GM19452 (cell line): ENCODE measurements at regions not wholly inside any gene's neighbourhood (a gene's known extent, or its start where the extent isn't known, plus 50 kb on each side); places are given as distances from the start of the nearest gene placed in this dataset.
"Not testable (repeated sequence)": the region's sequence is repeated elsewhere in the genome, so short reads cannot be mapped to it uniquely, and the experiment has no call there.

Experiments used
- ATAC-seq: cut with Tn5 transposase; IDR thresholded peaks from one replicate; pipeline ENCODE4 v1.9.1; 2021; ENCODE audit not compliant: unreplicated experiment

DNA sequence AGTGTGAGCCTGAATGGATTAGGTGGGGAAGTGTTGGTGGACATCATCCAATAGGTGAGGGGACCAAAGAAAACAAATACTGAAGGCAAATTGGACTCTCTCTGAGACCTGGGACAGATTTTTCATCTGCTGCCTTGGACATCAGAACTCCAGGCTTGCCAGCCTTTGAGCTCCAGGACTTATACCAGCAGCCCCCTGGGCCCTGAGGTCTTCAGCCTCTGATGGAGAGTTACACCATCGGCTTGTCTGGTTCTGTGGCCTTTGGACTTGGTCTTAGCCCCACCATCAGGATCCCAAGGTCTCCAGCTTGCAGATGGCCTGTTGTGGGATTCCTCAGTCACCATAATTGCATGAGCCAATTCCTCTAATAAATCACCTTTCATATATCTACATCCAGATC, 80.8 kb upstream of the SLC8A3 start:
- ATAC-seq, result no peak

DNA sequence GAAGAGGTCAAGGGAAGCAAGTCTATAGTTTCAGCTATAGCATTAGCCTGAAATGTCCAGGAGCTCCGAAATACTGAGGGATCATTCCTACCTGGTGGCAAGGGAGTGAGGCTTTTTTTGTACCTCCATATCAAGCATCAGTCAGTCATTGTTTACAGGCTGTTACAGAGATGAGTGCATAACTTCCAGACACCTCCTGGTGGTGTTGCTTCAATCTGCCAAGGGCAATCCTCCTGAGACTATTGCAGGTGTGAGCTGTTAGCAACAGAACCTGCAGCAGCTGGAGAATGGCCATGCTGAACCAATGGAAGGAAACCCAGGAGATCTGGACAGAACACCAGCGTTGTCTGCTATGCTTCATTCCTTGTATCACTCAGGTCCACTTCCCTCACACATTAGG, 80.0 kb upstream of the SLC8A3 start:
- no peak for ATAC-seq

DNA sequence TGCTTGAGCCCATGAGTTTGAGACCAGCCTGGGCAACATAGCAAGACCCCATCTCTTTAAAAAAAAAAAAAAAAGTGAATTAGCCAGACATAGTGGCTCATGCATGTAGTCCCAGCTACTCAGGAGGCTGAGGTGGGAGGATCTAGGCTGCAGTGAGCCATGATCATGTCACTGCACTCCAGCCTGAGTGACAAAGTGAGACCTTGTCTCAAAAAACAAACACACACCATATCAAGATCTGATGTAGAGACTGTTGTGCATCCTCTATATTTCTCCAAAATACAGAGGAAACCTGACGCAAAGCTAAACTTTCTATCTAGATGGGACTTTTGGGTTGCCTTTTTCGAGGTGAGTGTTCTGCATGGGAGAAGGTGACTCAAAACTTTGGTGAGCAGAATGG, 77.4 kb upstream of the SLC8A3 start:
- ATAC-seq, result no peak

DNA sequence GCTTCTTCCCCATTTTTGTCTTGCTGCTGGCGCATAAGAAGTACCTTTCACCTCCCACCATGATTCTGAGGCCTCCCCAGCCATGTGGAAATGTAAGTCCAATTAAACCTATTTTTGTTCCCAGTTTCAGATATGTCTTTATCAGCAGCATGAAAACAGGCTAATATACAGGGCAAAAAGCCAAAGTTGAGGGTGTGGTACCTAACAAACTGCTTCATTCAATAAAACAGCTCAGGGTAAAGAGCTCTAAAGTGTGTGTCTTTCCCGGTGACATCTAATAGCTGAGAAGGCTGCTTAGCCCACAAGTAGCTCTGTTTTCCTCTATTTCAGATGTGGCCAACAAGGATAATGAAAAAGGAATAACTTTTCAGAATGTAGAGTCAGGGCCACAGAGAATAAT, 76.7 kb upstream of the SLC8A3 start:
- ATAC-seq, result no peak

DNA sequence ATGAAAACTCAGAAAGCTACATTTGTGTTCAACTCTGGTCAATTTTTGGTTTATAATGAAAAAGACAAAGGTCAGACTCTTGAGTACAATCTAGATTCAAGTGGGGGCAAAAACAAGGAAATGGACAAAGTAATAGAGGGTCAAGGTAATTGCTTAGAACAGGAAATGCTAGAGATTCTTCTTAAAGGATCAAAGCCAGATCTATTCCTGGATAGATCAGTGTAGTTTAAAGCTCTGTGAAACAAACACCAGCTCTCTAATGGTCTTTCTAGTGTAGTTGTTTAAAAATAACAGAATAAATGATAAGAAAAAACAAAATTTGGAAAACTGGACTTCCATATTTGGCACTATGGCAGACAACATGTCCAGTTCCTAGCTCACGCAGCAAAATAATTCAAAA, 70.7 kb upstream of the SLC8A3 start:
- ATAC-seq, result no peak

DNA sequence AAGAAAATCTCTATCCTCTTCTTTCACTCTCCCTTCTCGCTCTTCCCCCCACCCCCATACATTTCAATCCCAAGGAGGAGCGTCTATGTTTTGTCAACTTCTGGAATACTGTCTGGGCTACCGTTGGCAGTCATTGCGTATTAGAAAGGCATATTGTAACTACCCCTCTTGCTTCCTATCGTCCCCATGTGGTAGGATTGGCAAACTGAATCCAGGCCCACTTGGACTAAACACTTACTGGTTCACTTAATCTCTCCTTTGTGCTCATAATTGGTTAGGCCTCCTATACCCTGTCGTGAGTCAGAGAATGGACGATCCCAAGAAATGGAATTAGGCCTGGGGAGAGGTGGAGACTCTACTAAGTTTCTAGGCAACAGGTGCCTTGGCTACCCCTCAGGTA, 68.8 kb upstream of the SLC8A3 start:
- ATAC-seq, result no peak

DNA sequence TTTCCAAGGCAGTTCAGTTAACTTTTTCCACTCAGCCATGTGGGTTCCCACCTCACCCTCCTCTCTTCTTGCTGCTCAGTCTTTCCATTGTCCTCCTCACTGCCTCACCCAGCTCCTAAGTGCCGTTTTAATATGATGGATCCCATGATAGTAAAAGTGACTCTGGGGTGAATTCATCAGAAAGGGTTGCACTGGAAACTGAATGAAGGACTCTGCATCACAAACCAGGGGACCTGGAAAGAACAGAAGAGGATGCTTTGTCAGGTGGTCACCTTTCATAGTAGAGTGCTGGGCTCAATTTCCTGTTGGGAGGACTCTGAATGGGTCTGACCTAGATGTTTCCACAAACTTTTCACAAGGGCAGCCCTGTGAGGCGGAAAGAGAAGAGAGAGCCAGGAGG, 67.8 kb upstream of the SLC8A3 start:
- no peak for ATAC-seq

DNA sequence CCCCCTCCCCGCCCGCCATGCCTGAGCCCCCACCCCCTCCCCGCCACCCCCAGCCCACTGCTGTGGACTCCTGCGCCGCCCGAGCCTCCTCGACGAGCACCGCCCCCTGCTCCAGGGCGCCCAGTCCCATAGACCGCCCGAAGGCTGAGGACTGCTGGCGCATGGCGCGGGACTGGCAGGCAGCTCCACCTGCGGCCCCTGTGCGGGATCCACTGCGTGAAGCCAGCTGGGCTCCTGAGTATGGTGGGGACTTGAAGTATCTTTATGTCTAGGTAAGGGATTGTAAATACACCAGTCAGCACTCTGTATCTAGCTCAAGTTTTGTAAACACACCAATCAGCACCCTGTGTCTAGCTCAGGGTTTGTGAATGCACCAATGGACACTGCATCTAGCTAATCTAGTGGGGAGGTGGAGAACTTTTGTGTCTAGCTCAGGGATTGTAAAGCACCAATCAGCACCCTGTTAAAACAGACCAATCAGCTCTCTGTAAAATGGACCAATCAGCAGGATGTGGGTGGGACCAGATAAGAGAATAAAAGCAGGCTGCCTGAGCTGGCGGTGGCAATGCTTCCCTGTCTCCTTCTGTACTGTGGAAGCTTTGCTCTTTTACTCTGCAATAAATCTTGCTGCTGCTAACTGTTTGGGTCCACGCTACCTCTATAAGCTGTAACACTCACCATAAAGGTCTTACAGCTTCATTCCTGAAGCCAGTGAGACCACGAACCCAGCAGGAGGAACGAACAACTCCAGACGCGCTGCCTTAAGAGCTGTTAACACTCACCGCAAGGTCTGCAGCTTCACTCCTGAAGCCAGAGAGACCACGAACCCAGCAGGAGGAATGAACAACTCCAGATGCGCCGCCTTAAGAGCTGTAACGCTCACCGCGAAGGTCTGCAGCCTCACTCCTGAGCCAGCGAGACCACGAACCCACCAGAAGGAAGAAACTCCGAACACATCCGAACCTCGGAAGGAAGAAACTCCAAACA, 66.6 kb upstream of the SLC8A3 start:
- not testable (repeated sequence) for ATAC-seq

DNA sequence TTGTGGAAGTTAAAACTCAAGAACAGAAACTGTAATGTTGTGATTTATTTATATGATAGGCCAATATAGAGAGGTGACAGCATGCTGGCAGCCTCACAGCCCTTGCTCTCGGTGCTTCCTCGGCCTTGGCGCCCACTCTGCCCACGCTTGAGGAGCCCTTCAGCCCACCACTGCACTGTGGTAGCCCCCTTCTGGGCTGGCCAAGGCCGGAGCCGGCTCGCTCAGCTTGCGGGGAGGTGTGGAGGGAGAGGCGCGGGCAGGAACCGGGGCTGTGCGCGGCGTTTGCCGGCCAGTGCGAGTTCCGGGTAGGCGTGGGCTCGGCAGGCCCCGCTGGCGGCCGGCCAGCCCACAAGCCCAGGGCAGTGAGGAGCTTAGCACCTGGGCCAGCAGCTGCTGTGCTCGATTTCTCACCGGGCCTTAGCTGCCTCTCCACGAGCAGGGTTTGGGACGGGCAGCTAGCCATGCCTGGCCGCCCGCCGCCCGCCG, 65.8 kb upstream of the SLC8A3 start:
- ATAC-seq, result no peak

DNA sequence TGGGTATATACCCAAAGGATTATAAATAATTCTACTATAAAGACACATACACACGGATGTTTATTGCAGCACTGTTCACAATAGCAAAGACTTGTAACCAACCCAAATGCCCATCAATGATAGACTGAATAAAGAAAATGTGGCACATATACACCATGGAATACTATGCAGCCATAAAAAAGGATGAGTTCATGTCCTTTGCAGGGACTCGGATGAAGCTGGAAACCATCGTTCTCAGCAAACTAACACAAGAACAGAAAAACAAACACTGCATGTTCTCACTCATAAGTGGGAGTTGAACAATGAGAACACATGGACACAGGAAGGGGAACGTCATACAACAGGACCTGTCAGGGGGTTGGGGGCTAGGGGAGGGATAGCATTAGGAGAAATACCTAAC, 64.8 kb upstream of the SLC8A3 start:
- not testable (repeated sequence) for ATAC-seq

DNA sequence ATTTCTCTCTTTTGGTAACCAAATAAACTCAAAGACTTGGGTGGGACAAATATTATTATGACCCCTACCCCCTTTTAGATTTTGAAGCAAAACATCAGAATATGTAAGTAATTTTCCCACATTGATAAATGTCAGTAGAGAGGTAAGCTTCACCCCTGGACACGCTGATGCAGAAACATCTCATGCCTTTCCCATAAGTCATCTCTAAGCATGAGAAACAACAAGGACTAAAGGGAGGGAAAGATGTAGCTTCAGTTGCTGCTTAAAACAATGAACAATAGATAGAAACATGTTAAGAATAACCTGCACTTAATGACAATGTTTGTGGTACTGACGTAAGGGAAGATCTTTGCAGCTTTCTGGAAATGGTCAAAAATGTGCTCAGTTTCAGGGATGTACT, 56.3 kb upstream of the SLC8A3 start:
- ATAC-seq, result no peak

DNA sequence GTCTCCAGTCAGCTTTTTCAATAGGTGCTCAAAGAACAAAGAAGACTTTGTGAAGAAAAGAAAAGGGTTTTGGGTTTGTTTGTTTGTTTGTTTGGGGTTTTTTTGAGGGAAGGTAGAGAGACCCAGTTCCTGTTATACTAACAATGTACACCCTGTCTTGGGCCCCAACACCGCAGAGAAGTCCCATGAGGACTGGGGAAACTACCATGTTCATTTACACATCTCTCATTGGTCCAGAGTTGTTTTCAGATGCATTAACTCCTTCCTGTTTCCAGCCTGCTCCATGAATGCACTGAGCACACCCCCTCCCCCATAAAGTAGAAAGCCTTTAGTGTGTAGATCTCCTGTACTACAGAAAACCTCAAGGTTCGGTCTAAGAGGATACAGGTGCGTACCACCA, 51.1 kb upstream of the SLC8A3 start:
- peak; percentile 61 for ATAC-seq

DNA sequence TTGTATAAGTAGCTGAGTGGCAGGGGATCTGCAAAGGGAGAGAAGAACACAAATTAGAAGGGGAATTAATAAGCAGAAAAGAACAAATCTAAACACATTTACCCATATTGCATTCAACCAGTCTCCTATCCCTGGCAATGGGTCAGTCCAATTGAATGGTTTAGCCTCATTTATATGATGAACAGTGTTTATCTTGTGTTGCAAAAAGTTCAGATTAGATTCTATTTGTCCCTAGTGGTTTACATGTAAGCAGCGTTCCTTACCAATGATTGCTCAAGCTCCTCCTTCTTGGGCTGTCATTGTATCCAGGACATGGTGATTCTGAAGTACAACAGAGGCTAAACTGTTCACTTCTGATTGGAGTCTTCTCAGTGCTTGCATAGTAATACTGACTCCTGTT, 49.9 kb upstream of the SLC8A3 start:
- ATAC-seq, result not testable (repeated sequence)
